ENCODE measurements at regions not wholly inside any gene's neighbourhood (a gene's known extent, or its start where the extent isn't known, plus 50 kb on each side); places are given as distances from the start of the nearest gene placed in this dataset.

GRCh38 chr15:61442821-61443220 is 213.7 kb upstream of the RORA start:
- H3K27ac ChIP-seq: no peak overlapping the region
- no peak for TF ChIP-seq ZFX (IDR thresholded peaks at IDR 0.05; ENCODE audit: borderline replicate concordance)
- TF ChIP-seq, protein P1, sequence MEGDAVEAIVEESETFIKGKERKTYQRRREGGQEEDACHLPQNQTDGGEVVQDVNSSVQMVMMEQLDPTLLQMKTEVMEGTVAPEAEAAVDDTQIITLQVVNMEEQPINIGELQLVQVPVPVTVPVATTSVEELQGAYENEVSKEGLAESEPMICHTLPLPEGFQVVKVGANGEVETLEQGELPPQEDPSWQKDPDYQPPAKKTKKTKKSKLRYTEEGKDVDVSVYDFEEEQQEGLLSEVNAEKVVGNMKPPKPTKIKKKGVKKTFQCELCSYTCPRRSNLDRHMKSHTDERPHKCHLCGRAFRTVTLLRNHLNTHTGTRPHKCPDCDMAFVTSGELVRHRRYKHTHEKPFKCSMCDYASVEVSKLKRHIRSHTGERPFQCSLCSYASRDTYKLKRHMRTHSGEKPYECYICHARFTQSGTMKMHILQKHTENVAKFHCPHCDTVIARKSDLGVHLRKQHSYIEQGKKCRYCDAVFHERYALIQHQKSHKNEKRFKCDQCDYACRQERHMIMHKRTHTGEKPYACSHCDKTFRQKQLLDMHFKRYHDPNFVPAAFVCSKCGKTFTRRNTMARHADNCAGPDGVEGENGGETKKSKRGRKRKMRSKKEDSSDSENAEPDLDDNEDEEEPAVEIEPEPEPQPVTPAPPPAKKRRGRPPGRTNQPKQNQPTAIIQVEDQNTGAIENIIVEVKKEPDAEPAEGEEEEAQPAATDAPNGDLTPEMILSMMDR (IDR thresholded peaks at IDR 0.05): no peak

DNA sequence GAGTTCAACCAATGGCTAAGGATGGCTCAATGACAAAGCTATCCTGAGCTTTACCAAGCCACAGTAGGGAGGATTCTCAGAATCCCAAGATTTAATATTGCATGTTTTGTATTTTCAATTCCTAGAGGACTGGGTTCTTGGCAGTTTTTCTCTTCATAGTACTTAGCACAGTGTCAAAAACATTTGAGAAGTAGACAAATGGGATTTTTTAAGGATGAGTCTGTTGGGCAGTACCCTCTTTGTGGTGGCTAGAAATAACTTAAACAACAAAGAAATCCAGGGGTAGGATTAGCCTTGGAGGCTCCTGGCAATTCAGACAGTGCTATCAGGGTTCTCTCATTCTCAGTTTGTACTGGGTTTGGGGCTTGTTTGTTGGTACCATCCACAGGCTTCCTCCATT is 212.8 kb upstream of the RORA start:
- H3K27ac ChIP-seq: no peak overlapping the region
- TF ChIP-seq ZFX (IDR thresholded peaks at IDR 0.05; ENCODE audit: borderline replicate concordance): no peak
- TF ChIP-seq, protein P1 (IDR thresholded peaks at IDR 0.05): no peak

DNA sequence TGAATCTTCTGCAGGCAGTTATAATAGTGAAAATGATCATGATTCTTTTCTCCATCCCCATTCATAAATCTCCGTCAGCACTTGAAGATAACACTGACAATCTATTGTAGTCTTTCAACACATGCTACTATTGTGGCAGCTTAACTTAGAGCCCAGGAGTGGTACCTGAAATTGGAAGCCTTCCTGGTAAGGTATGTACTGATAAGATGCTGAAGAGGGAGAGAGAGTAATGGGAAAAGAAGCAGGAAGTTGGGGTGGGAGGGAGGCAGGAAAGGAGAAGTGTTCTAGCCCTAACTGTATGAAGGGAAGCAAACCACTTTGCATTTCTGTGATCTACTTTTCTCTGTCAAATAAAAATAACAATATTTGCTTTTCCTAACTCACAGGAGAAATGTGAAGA is 197.4 kb upstream of the RORA start:
- no peak overlapping the region for H3K27ac ChIP-seq
- TF ChIP-seq, protein P1 (IDR thresholded peaks at IDR 0.05): no peak
- TF ChIP-seq ZFX (IDR thresholded peaks at IDR 0.05; ENCODE audit: borderline replicate concordance): no peak

DNA sequence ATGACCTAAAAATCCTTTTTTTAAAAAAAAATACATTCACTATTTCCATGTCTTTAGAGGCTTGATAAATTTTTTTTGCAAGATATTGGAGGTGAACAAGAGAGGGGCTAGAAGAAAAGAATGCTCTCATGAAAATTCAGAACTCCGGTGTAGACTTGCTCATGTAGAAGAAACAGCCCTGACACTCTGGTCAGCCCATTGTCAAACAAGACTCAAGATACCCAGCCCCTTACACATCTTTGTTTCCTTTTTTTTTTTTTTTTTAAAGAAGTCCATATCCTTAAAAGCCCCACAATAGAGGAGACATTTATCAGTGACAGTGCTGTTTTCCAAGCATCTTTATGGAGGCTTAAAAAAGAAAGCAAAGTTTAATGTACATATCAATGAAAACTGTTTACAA is 196.8 kb upstream of the RORA start:
- no peak overlapping the region for H3K27ac ChIP-seq
- TF ChIP-seq, protein P1 (IDR thresholded peaks at IDR 0.05): no peak
- TF ChIP-seq ZFX (IDR thresholded peaks at IDR 0.05; ENCODE audit: borderline replicate concordance): no peak

DNA sequence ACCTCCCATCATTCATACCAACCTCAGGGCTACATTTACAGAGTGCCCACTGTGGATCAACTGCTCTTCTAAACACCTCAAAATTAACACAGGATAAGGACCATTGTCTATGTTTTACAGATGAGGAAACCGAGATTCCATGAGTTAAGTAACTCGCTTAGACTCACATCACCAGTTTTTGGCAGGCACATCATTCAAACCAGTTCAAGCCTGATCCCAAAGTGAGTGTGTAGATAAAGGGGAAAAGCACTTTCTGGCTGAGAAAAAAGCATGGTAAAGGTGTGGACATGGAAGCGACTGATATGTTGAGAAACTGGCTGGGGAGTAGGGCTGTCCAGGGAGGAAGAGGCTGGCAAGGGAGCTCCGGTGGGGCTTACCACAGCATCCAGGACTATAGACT is 193.7 kb upstream of the RORA start:
- H3K27ac ChIP-seq: no peak overlapping the region
- TF ChIP-seq, protein P1 (IDR thresholded peaks at IDR 0.05): no peak
- TF ChIP-seq ZFX (IDR thresholded peaks at IDR 0.05; ENCODE audit: borderline replicate concordance): no peak

DNA sequence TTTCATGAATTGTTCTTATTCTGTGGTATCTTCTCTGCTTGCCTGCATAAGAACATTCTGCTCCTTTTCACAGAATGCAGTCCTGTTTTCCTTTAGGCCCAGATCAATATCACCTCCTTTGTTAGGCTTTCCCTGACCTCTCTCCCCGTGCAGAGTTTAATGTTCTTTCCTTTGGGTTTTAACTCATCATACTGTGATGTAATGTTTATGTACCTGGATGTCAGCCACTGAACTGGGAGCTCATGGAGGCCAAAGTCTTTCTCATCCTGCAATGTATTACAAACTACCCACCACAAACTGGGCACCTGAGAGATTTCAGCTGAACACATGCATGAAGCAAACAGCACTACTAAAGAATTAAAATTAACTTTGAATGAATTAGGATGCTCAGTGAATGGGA is 192.8 kb upstream of the RORA start:
- H3K27ac ChIP-seq: no peak overlapping the region
- TF ChIP-seq ZFX (IDR thresholded peaks at IDR 0.05; ENCODE audit: borderline replicate concordance): no peak
- TF ChIP-seq, protein P1 (IDR thresholded peaks at IDR 0.05): no peak

- no peak for TF ChIP-seq ZFX (IDR thresholded peaks at IDR 0.05; ENCODE audit: borderline replicate concordance)
- TF ChIP-seq, protein P1 (IDR thresholded peaks at IDR 0.05): no peak
- no peak overlapping the region for H3K27ac ChIP-seq
Observed at GRCh38 chr15:61421470-61421869, 192.4 kb upstream of the RORA start.
